Upper lobe of left lung (tissue), 6 donors: ENCODE measurements at regions not wholly inside any gene's neighbourhood (a gene's known extent, or its start where the extent isn't known, plus 50 kb on each side); places are given as distances from the start of the nearest gene placed in this dataset.

Experiments
- ATAC-seq, 2 donors: fragments of 200-7000 bp; cut with Tn5 transposase; one replicate each; pipeline ENCODE4 v1.9.1; 2022; ENCODE audit warnings: mild to moderate bottlenecking in 2 of 2, moderate library complexity in 2 of 2; ENCODE audit not compliant: low FRiP score in 2 of 2
- DNase-seq, 2 donors: peaks; one replicate each; pipeline ENCODE4 v3.0.0-alpha.2; 2019 to 2020
- H3K27ac ChIP-seq, 4 donors: fragments of 200-600 bp; sonication (generic); one replicate each; pipeline ENCODE4 v1.5.1; 2016 to 2019
- H3K27me3 ChIP-seq, 4 donors: fragments of 200-600 bp; sonication (generic); one replicate each; pipeline ENCODE4 v1.5.1; 2017 to 2019
- H3K36me3 ChIP-seq, 4 donors: fragments of 200-600 bp; sonication (generic); one replicate each; pipeline ENCODE4 v1.5.1; 2016 to 2019
- H3K4me1 ChIP-seq, 4 donors: fragments of 200-600 bp; sonication (generic); one replicate each; pipeline ENCODE4 v1.5.1; 2018 to 2019
- H3K4me3 ChIP-seq, 4 donors: fragments of 200-600 bp; sonication (generic); one replicate each; pipeline ENCODE4 v1.5.1; 2017 to 2019; ENCODE audit warnings: mild to moderate bottlenecking in 2 of 4, moderate library complexity in 1 of 4
- H3K9me3 ChIP-seq, 4 donors: fragments of 200-600 bp; sonication (generic); one replicate each; pipeline ENCODE4 v1.5.1; 2018 to 2019
- EP300 ChIP-seq, 4 donors: sonication (generic); formaldehyde crosslinking; IDR thresholded peaks; one replicate each; pipeline ENCODE4 v1.5.1; 2017; ENCODE audit warnings: antibody characterized with exemption in 4 of 4, control low read depth in 2 of 4
- POLR2A ChIP-seq, 4 donors: fragments of 450-650 bp; IDR thresholded peaks; one replicate each; pipeline ENCODE4 v1.5.1; 2016 to 2017; ENCODE audit warnings: antibody characterized with exemption in 4 of 4, mild to moderate bottlenecking in 2 of 4
- POLR2AphosphoS5 ChIP-seq, 2 donors: sonication (generic); formaldehyde crosslinking; IDR thresholded peaks; one replicate each; pipeline ENCODE4 v1.5.1; 2017; ENCODE audit warnings: antibody characterized with exemption in 2 of 2
- WGBS, 2 donors: methylation state at CpG; one replicate each; pipeline ENCODE4 v1.1.5; 2017 to 2018; 5-methylcytosine and 5-hydroxymethylcytosine counted together
- TF ChIP-seq, protein P1 (sequence below), 6 experiments: fragments of 450-650 bp in 4 of 6; fragments of 200-600 bp in 2 of 6; sonication (generic) in 2 of 6; IDR thresholded peaks; one replicate each; pipeline ENCODE4 v1.5.1; 2016 to 2019; ENCODE audit warnings: antibody characterized with exemption in 6 of 6
- donor health status: DM: no; HTN: no; CAD: no; lungs with moderate emphysema.
- donor health status: DM: no; HTN: yes; CAD: no; lungs with severe emphysema.

- 70 to 73% methylated on average over 7 of the region's 7 CpGs for WGBS, 2 donors
Measured at GRCh38 chr16:64094992-64095634, 1026.8 kb downstream of the CDH11 start.

GRCh38 chr16:64094181-64094965, 1027.5 kb downstream of the CDH11 start:
- TF ChIP-seq, protein P1, sequence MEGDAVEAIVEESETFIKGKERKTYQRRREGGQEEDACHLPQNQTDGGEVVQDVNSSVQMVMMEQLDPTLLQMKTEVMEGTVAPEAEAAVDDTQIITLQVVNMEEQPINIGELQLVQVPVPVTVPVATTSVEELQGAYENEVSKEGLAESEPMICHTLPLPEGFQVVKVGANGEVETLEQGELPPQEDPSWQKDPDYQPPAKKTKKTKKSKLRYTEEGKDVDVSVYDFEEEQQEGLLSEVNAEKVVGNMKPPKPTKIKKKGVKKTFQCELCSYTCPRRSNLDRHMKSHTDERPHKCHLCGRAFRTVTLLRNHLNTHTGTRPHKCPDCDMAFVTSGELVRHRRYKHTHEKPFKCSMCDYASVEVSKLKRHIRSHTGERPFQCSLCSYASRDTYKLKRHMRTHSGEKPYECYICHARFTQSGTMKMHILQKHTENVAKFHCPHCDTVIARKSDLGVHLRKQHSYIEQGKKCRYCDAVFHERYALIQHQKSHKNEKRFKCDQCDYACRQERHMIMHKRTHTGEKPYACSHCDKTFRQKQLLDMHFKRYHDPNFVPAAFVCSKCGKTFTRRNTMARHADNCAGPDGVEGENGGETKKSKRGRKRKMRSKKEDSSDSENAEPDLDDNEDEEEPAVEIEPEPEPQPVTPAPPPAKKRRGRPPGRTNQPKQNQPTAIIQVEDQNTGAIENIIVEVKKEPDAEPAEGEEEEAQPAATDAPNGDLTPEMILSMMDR (IDR thresholded peaks at IDR 0.05): no peak
- TF ChIP-seq POLR2A (IDR thresholded peaks at IDR 0.05) (no peak), EP300 (IDR thresholded peaks at IDR 0.05) (no peak), POLR2AphosphoS5 (IDR thresholded peaks at IDR 0.05) (no peak)
- DNase-seq (no peak), ATAC-seq (no peak)
- H3K27me3 ChIP-seq: no peaks in the 10 kb centered on the region
- H3K27ac ChIP-seq: no peak overlapping the region
- 67 to 73% methylated on average over 4 of the region's 4 CpGs for WGBS, 2 donors
- no peaks in the 10 kb centered on the region for H3K36me3 ChIP-seq
- H3K9me3 ChIP-seq: no peaks in the 10 kb centered on the region
- H3K4me1 ChIP-seq: no peaks in the 10 kb centered on the region
- H3K4me3 ChIP-seq: no peak overlapping the region

More at GRCh38 chr16:64094992-64095634, 1026.8 kb downstream of the CDH11 start:
- Histone ChIP-seq H3K36me3 (no peaks in the 10 kb centered on the region), H3K27ac (no peak overlapping the region), H3K4me1 (no peaks in the 10 kb centered on the region), H3K4me3 (no peak overlapping the region), H3K9me3 (no peaks in the 10 kb centered on the region), H3K27me3 (no peaks in the 10 kb centered on the region)
- ATAC-seq (no peak), DNase-seq (no peak)
- TF ChIP-seq EP300 (IDR thresholded peaks at IDR 0.05): no peak
- TF ChIP-seq, protein P1 (IDR thresholded peaks at IDR 0.05): no peak
- TF ChIP-seq POLR2AphosphoS5 (IDR thresholded peaks at IDR 0.05): no peak
- TF ChIP-seq POLR2A (IDR thresholded peaks at IDR 0.05): no peak

DNA sequence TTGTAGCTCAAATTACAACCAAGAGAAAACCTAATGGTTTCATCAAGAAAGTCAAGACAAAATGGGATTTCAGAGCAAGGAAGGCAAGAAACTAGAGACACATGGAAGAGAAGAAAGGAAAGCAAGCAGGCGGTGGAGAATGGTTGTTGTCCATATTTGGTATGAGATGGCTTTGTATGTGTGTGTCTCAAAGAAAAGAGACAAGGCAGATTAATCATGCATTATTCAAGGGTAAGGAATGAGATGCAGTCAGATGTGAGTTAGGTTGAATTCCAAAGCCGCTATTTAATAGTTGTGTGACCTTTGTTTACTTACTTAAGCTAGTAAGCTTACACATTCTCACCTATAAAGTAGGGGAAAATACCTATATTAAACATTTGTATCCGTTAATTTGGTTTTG, 1029.6 kb downstream of the CDH11 start:
- H3K4me1 ChIP-seq: no peaks in the 10 kb centered on the region
- no peak for DNase-seq
- H3K4me3 ChIP-seq: no peak overlapping the region
- H3K9me3 ChIP-seq: no peaks in the 10 kb centered on the region
- no peaks in the 10 kb centered on the region for H3K36me3 ChIP-seq
- no peak for ATAC-seq
- H3K27ac ChIP-seq: no peak overlapping the region
- WGBS, 2 donors: 83 to 86% methylated on average over 3 of the region's 3 CpGs
- TF ChIP-seq EP300 (IDR thresholded peaks at IDR 0.05): no peak
- no peak for TF ChIP-seq POLR2A (IDR thresholded peaks at IDR 0.05)
- TF ChIP-seq, protein P1 (IDR thresholded peaks at IDR 0.05): no peak
- no peak for TF ChIP-seq POLR2AphosphoS5 (IDR thresholded peaks at IDR 0.05)
- no peaks in the 10 kb centered on the region for H3K27me3 ChIP-seq

DNA sequence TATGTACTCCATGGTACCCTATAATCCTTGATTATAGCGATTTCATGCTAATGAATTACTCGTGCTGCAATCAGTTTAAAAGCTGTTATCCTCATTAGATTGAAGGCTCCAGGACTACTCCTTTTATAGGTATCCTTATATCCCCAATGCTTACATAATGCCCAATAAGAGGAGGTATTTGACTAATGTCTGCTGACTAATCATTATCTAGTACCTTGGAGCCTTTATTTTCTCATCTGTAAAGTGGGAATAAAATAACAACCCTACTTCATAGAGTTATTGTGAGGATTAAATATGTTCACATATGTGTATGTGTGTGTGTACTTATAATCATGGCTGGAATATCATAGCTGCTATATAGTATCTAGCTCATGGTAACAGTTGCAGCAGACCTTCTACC, 1031.5 kb downstream of the CDH11 start:
- DNase-seq: no peak
- Histone ChIP-seq H3K4me1 (no peaks in the 10 kb centered on the region), H3K9me3 (no peaks in the 10 kb centered on the region), H3K27ac (no peak overlapping the region), H3K36me3 (no peaks in the 10 kb centered on the region), H3K27me3 (no peaks in the 10 kb centered on the region), H3K4me3 (no peak overlapping the region)
- WGBS, 2 donors: 59 to 61% methylated on average over 2 of the region's 2 CpGs
- ATAC-seq: no peak
- TF ChIP-seq, protein P1 (IDR thresholded peaks at IDR 0.05): no peak
- TF ChIP-seq POLR2AphosphoS5 (IDR thresholded peaks at IDR 0.05) (no peak), POLR2A (IDR thresholded peaks at IDR 0.05) (no peak), EP300 (IDR thresholded peaks at IDR 0.05) (no peak)
